ENCODE measurements at regions not wholly inside any gene's neighbourhood (a gene's known extent, or its start where the extent isn't known, plus 50 kb on each side); places are given as distances from the start of the nearest gene placed in this dataset.
"Not testable (repeated sequence)": the region's sequence is repeated elsewhere in the genome, so short reads cannot be mapped to it uniquely, and the experiment has no call there.

DNA sequence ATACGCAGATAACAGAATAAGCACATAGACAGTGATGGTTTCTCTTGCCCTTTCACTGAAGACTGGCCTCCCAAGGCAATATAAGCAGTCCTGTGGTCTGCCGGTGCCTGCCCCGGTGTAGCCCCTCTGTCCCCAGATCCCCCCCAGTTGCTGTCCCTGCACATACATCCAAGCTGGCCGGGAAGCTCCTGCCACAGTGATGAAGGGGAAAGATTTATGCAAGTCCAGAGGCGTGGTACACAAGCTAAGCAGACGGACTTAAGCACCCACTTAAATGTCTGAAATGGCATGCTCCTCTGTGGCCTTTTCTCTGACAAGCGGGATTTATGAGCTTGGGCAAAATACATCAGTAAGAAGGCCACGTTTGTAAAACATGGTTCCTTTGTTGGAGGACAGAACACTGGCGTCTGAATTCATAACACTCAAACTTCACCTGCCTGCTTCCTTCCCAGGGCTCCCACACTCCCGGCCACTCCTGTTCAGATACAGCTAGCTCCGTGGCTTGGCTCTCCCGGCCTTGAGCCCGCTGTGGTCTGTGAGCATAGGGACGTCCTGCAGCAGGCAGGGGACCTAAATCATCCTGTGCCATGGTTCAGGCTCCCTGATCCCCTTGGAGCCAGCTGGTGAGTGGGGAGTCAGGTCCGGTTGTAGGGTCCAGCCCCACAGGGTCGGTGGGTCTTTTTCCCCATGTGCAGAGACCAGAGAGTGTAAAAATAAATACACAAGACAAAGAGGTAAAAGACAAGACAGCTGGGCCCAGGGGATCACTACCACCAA lies 61.7 kb upstream of the PPP2R2D start:
- DNase-seq (ENCODE audit: low spot score): no peak

DNA sequence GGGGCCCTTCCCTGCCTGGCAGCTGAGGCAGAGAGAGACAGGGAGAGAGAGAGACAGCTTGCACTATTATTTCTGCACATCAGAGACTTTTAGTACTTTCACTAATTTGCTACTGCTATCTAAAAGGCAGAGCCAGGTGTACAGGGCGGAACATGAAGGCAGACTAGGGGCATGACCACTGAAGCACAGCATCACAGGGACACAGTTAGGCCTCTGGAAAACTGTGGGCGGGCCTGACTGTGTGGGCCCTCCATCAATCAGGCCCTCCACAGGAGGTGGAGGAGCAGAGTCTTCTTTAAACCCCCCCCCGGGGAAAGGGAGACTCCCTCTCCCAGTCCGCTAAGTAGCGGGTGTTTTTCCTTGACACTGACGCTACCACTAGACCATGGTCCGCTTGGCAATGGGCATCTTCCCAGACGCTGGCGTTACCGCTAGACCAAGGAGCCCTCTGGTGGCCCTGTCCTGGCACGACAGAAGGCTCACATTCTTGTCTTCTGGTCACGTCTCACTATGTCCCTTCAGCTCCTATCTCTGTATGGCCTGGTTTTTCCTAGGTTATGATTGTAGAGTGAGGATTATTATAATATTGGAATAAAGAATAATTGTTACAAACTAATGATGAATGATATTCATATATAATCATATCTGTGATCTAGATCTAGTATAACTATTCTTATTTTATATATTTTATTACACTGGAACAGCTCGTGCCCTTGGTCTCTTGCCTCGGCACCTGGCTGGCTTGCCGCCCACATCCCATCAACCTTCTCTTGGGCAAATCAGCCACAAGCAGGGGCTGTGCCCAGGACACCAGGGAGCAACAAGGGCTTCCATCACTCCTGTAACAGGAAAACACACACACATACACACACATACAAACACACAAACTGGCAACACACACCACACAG lies 60.7 kb upstream of the PPP2R2D start:
- not testable (repeated sequence) for DNase-seq (ENCODE audit: low spot score)

DNA sequence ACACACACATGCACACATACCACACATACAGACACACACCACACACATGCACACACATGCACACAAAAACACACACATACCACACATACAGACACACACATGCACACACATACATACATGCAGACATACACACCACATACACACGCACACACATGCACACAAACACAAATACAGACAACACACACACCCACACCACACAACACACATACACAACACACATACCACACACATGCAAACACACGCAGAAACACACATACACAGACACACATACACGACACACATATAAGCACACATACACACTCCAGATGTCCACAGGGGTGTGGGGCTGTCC lies 60.1 kb upstream of the PPP2R2D start:
- no peak for DNase-seq (ENCODE audit: low spot score)

DNA sequence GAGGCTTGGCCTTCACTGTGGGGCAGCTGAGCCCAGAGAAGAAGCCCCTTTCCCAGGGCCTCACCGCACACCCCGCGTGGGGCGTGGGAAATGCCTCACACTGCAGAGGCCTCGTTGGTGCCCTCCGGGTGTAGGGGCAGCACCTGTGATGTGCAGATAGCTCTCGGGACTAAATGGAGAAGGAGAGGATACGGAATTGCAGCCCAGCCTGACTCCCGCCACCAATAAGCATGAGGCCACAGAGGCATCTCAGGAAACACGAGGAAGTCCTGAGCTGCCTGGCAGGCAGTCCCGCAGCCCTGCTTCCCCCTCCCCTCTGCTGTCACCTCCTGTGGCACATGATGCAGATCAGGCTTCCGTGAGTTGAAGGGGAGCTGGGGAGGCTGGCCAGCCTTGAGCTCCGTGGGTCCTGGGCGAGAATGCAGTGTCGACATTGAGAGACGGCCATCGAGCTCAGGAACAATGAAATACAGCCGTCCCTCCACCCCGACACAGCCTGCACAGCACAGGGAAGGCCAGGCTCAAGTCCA lies 59.6 kb upstream of the PPP2R2D start:
- no peak for DNase-seq (ENCODE audit: low spot score)

DNA sequence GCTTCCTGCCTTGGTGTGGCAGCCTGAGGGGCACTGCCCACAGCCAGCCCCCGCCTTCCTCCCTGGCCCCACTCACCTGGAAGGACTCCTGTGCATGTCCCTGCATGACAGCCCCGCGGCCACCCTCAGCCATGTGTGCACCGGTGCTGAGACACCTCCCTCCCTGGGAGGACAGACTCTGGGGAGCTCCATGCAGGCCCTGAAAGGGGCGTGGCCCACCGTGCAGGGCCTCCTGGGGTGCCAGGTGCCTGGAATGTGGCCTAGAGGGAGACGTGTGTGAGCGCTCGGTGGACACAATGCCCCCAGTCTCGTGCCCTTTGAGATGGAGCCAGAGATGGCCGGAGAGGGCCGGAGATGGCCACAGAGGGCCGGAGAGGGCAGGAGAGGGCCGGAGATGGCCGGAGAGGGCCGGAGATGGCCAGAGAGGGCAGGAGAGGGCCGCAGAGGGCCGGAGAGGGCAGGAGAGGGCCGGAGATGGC lies 59.1 kb upstream of the PPP2R2D start:
- no peak for DNase-seq (ENCODE audit: low spot score)

DNA sequence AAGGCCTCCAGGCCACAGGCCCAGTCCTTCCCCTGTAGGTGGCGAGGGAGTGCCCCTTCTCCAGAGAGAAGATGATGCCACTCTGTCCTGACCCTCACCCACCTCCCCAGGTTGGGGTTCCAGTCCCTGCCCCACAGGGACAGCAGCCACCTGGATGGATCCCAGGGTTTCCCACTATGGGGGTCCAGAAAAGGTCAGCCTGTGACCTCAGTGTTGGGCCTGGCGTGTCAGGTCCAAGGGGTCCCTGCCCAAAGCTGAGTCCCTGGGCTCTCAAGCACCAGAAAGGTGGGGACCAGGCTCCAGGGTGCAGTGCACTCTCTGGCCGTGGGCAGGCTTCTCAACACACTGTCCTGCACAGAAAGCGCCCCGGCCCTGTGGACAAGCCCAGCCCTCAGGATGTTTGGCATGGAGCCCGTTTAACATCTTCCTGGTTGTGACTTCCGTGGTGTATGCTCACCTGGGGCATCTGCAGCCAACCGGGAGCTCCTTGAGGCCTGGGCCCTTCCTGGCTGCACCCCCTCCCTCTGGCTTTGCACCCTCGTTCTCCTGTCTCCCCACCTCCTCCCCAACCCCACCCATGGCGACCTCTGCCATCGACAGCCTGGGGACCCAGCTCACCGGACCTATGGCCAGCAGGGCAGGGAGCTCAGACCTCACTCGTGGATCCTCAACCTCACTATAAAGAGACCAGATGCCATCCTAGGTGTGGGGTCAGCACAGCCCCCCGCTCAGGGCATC lies 58.3 kb upstream of the PPP2R2D start:
- no peak for DNase-seq (ENCODE audit: low spot score)

DNA sequence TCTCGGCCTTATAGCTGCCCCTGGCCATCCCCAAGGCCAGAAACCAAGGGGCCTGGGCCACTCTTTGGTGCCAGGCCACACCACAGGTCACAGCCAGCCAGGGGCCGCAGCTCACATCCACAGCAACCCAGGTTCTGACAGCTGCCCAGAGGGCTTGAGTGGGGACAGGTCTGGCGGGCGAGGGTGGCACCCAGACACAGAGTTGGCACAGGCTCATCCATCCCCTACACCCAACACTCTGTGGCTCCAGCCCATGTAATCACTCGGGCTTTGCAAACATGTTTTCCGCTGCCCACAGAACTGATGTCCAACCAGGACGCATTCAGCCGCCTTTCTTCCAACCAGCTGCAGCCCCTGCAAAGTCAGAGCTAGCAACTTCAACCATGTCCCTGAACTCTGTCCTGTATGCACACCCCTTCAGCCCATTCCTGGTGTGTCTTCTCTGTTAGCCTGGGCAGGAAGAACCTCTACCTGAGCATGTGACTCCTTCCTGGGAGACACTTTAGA lies 57.7 kb upstream of the PPP2R2D start:
- no peak for DNase-seq (ENCODE audit: low spot score)

DNA sequence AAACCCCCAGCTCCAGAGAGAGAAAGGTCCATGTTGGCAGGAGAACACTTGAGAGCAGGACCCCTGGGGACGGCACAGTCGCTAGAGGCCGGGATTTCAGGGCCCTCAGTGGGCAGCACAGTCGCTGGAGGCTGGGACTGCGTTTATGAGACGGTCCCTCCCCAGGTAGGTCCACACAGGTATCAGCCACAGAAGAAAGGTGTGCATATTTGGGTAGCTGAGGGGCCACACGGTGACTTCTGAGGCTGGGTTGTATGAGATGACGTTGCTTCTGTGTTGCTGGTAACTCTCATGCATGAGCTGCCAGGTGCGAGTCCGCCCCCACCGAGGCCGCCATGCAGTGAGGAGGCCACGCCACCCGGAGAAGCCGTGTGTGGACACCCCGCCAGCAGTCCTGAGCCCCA lies 56.9 kb upstream of the PPP2R2D start:
- no peak for DNase-seq (ENCODE audit: low spot score)

DNA sequence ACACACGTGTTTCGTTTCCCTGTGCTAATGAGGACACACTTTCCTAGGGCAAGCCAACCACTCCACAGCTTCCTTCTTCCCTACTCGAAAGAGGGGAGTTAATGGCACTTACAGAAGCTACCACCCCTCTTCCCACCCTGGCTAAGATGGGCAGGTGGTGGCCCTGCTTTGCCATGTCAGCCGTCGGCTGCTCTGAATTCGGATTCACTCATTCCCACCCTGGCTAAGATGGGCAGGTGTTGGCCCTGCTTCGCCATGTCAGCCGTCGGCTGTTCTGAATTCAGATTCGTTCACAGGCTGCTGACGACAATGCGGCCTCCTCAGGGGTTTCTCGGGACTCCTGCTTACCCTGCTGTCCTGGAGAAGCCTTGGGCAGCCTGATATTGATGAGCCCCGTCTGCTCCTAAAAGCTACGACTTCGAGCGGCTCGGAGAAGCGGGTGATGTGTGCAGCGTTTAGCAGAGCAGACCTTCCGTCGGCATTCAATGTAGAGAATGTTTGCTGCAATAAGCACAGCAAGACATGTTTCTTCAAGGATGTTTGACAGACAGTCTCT lies 56.2 kb upstream of the PPP2R2D start:
- DNase-seq (ENCODE audit: low spot score): no peak

DNA sequence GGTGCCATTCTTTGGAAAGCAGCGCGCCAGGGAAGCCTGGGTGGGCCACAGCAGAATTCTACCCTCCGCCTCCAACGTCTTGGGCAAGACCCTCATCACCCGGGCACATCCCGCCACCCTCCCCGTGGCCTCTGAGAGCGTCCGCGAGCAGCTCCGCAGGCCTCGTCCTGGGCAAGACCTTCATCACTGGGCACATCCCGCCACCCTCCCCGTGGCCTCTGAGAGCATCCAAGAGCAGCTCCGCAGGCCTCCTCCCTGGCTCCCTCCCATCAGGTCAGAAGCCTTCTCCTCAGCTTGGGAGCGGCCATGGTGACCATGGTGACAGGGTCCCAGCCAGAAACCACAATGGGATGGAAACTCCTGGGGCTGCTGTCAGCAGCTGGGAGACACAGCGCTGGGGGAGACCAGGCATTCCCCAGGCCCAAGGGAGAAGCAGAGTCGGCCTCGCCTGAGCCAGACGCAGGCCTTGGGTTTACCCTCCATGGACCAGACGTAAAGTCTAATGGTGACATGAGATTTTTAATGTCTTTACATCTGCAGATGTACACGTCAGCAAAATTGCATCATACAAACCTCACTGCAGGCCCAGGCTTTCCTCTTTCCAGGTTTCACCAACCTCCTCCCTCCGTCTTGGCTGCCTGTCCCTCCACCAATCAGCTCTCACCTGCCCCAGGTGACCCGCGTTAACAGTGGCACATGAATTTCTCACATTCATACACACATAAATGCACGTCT lies 55.1 kb upstream of the PPP2R2D start:
- DNase-seq (ENCODE audit: low spot score): no peak

DNA sequence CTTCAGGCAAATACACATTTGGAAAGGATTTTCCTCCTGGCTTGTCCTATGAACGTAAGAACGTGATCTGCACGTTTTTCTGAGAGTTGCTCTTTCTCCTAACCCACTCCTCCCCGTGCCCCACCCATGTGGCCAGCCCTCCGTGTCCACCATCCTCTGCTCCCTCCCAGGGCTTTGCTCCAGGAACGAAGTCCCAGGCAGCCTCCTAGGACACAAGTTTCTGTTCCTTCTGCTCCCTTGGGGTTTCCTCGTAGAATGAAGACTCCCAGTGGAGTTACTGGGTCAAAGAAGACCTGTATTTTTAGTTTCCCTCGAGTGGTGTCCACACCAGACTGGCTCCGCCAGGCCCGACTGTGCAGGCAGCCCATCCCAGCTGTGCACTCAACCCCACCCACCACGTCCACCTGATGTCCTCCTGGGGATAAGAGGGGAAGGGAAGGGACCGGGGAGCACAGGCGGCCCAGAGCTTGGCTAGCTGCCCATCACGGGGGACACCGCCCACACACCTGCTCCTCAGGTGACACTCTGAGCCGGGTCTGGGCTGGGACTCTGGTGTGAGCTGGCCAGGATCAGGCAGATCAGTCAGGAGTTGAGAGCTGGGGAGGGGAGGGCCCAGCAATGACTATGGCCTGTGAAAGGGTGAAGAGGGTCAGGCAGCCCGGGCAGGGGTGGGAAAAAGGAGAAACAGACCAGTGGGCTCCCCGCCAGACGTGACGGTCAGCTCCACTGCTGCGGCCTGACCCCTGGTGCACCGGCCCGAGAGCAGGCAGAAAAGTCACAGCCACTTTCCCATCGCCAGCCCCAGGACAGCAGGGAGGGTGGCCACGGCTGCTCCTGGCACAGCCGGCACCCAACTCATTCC lies 54.3 kb upstream of the PPP2R2D start:
- no peak for DNase-seq (ENCODE audit: low spot score)

DNA sequence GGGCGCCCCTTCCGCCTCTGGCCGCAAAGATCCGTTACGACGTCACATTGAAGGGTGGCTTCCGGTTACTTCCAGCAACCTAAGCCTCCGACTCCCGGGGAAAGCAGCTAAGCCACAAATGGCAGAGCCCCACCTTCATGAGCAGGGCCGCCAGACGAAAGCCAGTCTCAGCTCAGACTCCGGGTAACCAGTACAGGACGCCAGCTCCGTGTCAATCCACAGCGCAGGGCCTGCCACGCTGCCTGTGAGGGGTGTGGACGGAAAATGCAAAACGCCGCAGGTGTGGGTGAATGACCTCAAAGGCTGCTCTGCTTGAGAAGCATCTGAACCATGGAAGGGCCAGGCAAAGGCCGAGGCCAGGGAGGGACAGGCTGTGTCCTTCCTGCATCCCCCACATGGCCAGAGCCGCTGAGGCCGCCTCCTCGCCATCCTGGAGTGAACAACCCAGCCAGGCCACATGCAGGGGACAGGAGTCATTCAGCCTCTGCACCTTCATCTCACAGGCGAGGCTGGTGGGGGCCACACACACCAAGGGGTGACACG lies 53.5 kb upstream of the PPP2R2D start:
- DNase-seq (ENCODE audit: low spot score): no peak

DNA sequence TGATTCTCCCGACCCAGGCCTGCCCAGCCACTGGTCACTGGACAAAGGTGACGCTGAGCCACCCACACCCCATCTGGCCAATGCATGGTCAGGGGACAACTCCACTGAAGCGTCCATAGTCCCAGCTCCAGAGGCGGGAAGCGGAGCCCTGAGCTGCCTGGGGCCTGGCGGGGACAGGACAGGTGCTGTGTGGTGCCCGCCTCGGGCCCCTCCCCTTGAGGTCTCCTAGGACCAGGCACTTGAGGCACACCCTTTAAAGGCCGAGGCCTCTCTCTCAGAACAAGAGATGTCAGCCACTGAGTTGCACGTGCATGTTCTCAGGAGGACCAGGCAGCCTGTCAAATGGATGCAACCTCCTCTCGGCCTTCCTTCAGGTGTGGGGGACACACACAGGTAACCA lies 52.5 kb upstream of the PPP2R2D start:
- no peak for DNase-seq (ENCODE audit: low spot score)

DNA sequence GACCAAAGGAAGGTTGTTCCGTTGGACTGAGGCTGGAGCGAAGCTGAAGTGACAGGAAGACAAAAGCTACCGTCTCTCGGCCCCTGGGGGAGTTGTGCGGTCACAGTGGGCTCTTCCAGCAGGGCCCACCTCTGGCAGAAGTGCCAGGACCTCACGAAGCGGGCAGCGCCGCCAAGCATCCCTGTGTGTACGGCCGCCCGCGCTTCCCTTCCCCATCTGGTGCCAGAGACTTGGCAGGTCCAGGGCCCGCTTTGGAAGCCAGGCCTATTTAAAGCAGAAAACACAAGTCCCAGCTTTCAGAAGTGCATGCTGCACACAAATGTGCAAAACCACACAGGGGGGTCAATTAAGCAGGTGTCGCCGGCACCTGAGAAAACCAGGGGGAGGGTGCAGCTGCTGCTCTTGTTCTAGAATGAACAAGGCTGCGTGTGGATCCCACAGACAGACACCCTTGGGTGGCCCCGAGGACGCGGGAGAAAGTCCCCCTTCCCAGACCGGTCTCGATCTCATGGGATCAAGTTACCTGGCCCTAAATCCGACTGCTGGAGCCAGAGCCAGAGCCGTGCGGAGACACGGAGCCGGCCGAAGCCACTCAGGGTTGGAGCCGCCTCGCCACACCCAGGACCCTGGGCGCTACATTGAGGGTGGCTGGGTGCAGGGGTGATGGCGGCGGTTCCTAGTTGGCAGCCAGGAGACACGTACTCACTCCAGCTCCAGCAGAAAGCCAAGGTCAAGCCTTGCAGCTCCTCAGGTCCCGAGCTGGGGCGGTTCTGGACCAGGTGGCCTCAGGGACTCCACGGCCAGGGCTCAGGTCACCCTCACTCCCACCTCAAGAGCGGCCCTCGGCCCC lies 51.8 kb upstream of the PPP2R2D start:
- DNase-seq (ENCODE audit: low spot score): no peak

DNA sequence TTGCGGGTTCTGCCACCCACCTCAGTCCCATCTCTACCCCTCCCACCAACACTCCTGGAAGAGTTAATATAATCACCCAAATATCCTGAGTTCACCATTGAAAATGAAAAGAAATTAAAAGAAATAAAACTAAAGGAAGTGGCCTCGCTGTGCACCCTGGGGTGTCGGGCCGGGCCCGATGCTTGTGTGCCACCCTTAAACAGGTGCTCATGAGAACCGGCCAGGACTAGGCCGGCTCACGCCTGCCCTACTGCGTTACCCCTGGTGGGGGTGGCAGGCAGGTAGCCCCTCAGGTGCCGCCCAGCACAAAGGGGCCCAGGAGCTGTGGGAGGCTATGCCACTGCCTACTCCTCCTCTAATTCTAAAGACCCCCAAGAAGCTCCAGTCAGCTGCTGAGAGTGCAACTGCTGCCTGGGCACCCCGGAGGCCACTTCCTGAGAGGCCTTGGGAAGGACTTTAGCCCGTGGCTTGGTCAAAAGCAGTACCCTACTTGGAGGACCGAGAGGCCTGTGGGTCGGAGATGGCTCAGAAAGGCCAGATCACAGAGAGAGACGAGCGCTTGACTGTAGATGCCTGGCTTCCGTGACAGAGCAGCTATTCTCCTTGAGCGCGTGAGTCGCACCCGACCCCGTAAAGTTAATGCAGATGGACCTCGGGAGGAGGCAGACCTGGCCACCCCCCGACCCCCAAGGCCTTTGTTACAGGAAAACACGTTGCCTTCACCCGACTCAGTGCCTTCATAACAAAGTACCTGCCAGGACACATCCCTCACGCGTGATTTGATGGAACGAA lies 51.0 kb upstream of the PPP2R2D start:
- no peak for DNase-seq (ENCODE audit: low spot score)

DNA sequence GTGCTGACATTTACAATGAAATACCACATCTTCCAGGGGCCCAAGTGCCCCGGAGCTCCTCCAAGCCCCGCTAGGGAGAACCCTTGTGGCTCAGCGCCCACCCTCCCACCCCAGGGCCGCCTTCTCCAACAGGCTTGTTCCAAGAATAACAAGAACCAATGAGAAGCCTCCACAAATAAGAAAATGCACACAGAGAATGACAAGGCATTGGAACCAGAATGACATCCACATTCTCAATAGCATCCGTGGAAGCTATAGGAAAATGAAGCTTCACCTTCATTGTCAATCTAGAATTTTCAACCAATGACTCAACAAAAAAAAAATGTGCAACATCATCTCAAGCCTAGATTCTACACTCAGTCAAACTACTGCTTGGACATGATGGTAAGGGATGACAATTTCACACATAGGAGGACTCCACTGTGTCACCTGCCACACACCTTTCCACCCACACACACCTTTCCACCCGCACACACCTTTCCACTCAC lies 50.4 kb upstream of the PPP2R2D start:
- no peak for DNase-seq (ENCODE audit: low spot score)

Data from iPS-NIHi11 (cell line).